GM10266 (cell line): ENCODE measurements at regions not wholly inside any gene's neighbourhood (a gene's known extent, or its start where the extent isn't known, plus 50 kb on each side); places are given as distances from the start of the nearest gene placed in this dataset.

Source experiments
- DNase-seq: peaks from one replicate; pipeline ENCODE4 v3.0.0; 2012; ENCODE audit errors: extremely low spot score
- TF ChIP-seq, protein P1 (sequence below): IDR thresholded peaks from 2 replicates; pipeline ENCODE4 v1.5.1; 2012; ENCODE audit warnings: mild to moderate bottlenecking, low read depth; ENCODE audit not compliant: control insufficient read depth, insufficient read depth; ENCODE audit errors: missing control alignments

DNA sequence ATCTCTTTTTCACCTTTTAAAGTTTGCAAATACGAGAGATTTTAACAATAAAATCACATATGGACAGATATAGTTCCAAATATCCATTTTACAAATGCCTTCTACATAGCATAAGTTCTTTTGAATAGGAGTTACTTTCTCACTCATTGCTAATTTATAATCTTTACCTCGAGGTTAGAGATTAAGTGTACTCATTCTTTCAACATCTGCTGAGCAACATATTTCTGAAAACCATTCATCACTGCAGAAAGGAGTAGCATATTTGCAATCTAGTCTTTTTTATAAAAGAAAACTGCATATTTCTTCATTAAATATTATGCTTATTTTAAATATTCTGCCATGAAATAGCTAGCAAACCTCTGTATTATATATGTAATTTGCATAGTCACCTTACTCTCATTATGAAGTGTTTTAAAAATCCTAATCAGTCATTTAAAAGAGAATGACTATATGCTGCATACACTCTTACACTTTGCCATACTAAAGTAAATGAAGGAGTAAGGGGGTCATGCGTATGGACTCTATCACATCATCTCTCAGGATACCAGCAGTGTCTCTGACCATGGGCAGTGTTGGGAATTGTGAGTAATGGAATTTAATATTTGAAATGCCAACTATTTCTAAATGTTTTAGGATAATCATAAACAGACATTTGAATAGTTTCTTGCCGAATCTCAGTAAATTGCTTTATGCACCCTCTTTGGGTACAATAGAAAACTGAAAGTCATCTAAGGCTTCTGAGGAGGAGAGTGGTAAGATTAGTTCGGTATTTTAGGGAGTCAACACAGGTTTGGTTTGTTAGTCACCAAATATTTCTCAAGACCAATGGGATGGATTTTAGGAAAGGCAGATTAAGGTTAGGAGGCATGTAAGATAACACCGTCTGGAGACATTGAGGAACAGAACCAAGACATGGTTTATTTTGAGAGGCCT is 524.8 kb upstream of the ATP2B1 start:
- TF ChIP-seq, protein P1, sequence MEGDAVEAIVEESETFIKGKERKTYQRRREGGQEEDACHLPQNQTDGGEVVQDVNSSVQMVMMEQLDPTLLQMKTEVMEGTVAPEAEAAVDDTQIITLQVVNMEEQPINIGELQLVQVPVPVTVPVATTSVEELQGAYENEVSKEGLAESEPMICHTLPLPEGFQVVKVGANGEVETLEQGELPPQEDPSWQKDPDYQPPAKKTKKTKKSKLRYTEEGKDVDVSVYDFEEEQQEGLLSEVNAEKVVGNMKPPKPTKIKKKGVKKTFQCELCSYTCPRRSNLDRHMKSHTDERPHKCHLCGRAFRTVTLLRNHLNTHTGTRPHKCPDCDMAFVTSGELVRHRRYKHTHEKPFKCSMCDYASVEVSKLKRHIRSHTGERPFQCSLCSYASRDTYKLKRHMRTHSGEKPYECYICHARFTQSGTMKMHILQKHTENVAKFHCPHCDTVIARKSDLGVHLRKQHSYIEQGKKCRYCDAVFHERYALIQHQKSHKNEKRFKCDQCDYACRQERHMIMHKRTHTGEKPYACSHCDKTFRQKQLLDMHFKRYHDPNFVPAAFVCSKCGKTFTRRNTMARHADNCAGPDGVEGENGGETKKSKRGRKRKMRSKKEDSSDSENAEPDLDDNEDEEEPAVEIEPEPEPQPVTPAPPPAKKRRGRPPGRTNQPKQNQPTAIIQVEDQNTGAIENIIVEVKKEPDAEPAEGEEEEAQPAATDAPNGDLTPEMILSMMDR, result no peak
- DNase-seq, result no peak

DNA sequence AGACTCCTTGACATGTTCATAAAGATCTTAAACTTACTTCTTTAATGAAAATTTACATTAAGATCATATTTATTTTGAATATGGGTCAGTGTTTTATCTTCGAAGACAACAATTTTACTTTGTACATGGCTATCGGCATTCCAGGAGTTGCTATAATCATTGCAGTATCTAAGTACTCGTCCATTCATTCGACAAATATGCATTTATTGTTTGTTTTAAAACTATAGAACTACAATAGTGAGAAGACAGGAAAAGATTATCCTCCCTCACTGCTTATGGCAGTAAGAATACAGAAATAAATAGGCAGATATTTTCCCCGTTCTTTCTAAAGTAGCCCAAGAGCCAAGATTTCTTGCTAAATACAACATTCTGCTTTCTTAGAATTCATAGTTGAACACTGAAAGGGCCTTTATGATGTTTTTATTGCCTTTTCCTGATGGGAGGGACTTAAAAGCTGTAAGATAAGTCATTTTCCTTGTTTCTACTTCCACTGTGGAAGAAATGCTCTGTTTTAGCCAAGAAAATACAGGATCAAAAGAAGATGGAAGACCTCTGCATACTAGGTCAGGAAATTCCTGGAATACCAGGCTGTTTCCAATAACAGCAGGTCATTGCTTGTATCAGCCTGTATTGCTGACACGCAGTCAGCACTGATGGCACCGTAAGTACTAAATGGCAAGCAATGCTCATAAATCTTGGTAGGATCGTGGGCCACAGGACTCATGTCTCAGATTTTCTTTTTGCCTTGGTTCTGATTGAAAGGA is 521.0 kb upstream of the ATP2B1 start:
- TF ChIP-seq, protein P1, result no peak
- no peak for DNase-seq

DNA sequence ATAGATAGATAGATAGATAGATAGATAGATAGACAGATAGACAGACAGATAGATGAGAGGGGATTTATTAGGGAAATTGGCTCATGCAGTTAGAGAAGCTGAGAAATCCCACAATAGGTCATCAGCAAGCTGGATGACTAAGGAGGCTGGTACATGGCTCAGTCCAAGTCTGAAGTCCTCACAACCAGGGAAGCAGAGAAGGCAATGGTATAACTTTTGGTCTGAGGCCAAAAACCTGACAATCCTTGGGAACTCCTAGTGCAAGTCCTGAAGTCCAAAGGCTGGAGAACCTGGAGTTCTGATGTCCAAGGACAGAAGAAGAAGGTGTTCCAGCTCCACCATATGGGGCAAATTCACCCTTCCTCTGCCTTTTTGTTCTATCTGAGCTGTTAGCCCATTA is 517.6 kb upstream of the ATP2B1 start:
- TF ChIP-seq, protein P1, result no peak
- no peak for DNase-seq

DNA sequence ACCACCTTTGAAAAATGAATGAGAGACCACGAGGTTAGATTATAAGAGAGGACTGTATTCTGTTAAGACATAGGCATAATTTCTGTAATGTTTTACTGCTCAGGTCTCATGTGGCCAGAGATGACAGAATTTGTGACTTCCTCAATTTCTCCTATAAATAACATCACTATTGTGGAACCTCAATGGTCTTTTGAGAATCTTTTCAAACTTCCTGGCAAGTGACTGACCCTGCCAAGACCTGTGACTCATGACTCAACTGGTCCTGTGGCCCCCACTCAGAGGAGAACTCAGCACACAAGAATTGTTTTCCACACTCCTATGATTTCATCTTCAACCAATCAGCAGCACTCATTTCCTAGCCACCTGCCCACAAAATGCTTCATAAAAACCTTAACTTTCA is 508.2 kb upstream of the ATP2B1 start:
- DNase-seq, result no peak
- TF ChIP-seq, protein P1, result no peak

DNA sequence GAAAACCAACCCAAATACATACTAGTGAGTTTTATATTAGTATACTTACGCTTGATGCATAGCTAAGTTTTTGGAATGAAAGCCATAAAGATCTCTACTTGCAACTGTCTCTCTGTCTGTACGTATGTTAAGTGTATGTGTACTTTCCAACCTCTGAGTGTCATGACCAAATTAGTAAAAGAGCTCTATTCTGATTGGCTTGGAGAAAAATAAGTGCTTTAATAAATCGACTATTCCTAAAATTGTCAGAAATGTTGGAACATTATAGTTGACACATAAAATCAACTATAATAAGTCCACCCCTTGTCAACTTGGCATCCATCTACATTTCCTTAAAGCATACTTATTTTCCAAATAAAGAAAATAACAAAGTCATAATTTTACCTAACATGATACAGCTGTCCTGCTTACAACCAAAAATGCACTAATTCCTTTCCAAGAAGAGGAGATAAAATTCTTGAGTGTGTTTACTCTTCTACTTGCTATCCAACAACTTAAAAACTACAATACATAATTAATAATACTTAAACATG is 507.4 kb upstream of the ATP2B1 start:
- TF ChIP-seq, protein P1, result no peak
- no peak for DNase-seq

DNA sequence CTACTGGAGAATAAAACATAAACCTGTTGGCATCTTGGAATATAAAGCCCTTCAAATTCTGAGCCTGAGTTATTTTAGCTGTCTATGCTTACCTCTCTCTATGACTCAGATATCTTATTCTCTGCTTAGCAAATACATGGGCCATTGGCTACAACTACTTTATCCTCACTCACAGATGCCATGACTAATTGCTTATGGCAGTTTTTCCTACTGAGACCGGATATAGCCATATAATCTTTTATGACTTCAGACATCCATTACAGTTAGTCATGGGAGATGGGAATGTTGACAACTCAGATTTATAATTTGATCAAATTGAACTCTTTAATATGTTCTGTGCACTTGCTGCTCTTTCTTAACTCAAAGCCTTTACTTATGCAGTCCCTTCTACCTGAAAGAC is 502.4 kb upstream of the ATP2B1 start:
- DNase-seq, result no peak
- TF ChIP-seq, protein P1, result no peak
